AG04449 (cell line): ENCODE measurements at regions not wholly inside any gene's neighbourhood (a gene's known extent, or its start where the extent isn't known, plus 50 kb on each side); places are given as distances from the start of the nearest gene placed in this dataset.

ENCODE experiments used
- CTCF ChIA-PET: fragments of 350-600 bp; formaldehyde crosslinking; extraction: SDS; loops from one replicate; lab custom pipeline; 2021; ENCODE audit warnings: antibody characterized with exemption; lab: Yijun Ruan, JAX
- POLR2A ChIA-PET: fragments of 400-600, 350-600 bp; formaldehyde crosslinking; extraction: SDS; loops from one replicate; lab custom pipeline; 2020; ENCODE audit warnings: antibody characterized with exemption, inconsistent platforms; lab: Yijun Ruan, JAX
- DNase-seq: peaks from one replicate; pipeline ENCODE4 v3.0.0-alpha.2; 2010; ENCODE audit warnings: low read depth, low spot score
- H3K4me3 ChIP-seq: 2 replicates; pipeline ENCODE4 v1.5.1; 2011; ENCODE audit warnings: low read depth, mild to moderate bottlenecking, control low read depth, low read length
- TF ChIP-seq, protein P1 (sequence below): IDR thresholded peaks from one replicate; pipeline ENCODE4 v1.5.1; 2011; ENCODE audit warnings: mild to moderate bottlenecking, moderate library complexity, low read length, control low read depth, inconsistent platforms; ENCODE audit not compliant: insufficient read depth; ENCODE audit errors: missing control alignments

- H3K4me3 ChIP-seq, result no peak overlapping the region
- POLR2A ChIA-PET, result no interaction called here
- DNase-seq, result no peak
- TF ChIP-seq, protein P1, sequence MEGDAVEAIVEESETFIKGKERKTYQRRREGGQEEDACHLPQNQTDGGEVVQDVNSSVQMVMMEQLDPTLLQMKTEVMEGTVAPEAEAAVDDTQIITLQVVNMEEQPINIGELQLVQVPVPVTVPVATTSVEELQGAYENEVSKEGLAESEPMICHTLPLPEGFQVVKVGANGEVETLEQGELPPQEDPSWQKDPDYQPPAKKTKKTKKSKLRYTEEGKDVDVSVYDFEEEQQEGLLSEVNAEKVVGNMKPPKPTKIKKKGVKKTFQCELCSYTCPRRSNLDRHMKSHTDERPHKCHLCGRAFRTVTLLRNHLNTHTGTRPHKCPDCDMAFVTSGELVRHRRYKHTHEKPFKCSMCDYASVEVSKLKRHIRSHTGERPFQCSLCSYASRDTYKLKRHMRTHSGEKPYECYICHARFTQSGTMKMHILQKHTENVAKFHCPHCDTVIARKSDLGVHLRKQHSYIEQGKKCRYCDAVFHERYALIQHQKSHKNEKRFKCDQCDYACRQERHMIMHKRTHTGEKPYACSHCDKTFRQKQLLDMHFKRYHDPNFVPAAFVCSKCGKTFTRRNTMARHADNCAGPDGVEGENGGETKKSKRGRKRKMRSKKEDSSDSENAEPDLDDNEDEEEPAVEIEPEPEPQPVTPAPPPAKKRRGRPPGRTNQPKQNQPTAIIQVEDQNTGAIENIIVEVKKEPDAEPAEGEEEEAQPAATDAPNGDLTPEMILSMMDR, result no peak
- CTCF ChIA-PET, result no interaction called here
Measured at GRCh38 chr19:28334419-28334818, 878.5 kb downstream of the UQCRFS1 start.

- TF ChIP-seq, protein P1, result no peak
- CTCF ChIA-PET, result no interaction called here
- POLR2A ChIA-PET, result no interaction called here
- no peak for DNase-seq
- H3K4me3 ChIP-seq, result no peak overlapping the region
Measured at GRCh38 chr19:28333909-28334308, 879.0 kb downstream of the UQCRFS1 start.

GRCh38 chr19:28332886-28333285 lies 880.1 kb downstream of the UQCRFS1 start:
- no peak for DNase-seq
- CTCF ChIA-PET, result no interaction called here
- POLR2A ChIA-PET, result no interaction called here
- TF ChIP-seq, protein P1, result no peak
- no peak overlapping the region for H3K4me3 ChIP-seq

GRCh38 chr19:28332351-28332750 lies 880.6 kb downstream of the UQCRFS1 start:
- no peak for DNase-seq
- H3K4me3 ChIP-seq, result no peak overlapping the region
- TF ChIP-seq, protein P1, result no peak
- CTCF ChIA-PET, result no interaction called here
- POLR2A ChIA-PET, result no interaction called here

DNA sequence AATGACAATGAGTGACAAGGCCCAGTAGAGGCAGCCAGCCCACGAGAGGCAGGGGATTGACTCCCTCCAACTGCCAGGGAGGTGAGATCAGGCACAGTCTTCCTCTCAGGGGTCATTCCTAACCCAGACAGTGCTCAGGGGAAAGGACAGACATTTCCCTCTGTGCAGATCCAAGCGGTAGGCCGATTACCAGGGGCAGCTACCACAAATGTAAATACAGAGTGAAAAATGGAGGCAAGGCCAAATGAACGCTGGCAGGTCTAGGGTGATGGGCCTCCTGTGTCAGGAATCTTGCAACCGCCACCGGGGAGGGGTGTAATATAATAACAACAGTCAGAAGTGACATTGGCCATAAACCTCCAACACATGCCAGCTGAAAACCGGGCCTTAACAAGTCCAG lies 881.4 kb downstream of the UQCRFS1 start:
- CTCF ChIA-PET, result no interaction called here
- POLR2A ChIA-PET, result no interaction called here
- TF ChIP-seq, protein P1, result no peak
- no peak overlapping the region for H3K4me3 ChIP-seq
- DNase-seq, result no peak

DNA sequence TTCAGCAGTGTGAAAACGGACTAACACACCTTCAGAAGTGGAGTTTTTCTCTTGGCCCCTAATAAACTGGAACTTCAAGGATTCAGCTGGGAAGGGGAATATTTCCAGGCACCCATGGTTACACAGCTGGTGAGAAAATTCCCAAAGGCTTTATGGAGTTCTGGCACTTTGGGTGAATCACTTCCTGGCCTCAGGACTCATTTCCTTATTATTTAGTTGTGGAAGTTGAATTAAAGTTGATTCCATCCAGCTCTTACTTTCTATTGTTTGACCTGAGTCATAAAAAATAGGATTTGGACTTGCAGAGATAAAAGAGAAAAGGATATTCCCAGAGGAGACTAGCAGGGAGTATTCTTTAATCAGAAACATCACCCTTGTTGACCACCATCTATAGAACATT lies 882.1 kb downstream of the UQCRFS1 start:
- CTCF ChIA-PET, result no interaction called here
- H3K4me3 ChIP-seq, result no peak overlapping the region
- TF ChIP-seq, protein P1, result no peak
- POLR2A ChIA-PET, result no interaction called here
- DNase-seq, result no peak
